ENCODE measurements at regions not wholly inside any gene's neighbourhood (a gene's known extent, or its start where the extent isn't known, plus 50 kb on each side); places are given as distances from the start of the nearest gene placed in this dataset.
"Not testable (repeated sequence)": the region's sequence is repeated elsewhere in the genome, so short reads cannot be mapped to it uniquely, and the experiment has no call there.

DNA sequence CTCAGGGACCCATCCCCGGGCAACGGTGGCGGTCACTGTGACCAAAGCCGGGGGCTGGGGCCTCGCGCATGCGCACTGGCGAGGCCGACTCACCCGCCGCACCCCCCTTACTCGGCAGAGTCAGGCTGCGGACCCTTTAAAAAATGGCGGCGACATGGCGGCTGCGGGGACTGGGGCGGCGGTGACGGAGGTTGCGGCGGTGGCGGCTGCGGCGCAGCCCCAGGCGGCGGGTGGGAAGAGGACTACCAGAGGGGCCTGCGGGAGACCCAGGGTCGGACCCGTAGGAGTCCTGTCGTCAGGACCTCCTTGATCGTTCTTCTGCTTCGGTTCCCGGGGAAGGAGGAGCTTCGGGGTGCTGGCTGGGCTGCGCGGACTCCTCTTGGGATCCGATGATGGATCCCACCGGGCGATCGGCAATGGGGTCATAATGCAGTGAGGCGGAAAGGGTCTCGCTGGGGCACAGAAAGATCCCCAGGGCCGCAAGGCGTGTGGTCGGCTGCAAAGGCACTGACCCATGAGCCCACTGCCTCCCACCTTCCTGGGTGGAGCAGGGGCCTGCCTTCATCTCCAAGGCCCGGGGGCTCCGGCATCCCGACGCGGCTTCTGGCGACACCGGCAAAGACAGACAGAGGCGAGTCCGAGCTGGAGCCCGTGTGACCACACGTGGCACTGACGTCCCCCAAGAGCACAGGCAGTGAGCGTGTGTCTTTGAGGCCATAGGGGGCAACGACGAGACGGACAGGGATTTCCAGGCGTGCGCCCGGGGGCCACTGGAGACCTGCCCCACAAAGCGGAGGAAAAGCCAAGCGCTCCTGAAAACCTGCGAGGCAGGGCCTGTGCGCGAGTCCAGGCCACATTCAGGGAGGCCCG lies 1172.7 kb upstream of the PCDH10 start:
- TF ChIP-seq, protein P1, sequence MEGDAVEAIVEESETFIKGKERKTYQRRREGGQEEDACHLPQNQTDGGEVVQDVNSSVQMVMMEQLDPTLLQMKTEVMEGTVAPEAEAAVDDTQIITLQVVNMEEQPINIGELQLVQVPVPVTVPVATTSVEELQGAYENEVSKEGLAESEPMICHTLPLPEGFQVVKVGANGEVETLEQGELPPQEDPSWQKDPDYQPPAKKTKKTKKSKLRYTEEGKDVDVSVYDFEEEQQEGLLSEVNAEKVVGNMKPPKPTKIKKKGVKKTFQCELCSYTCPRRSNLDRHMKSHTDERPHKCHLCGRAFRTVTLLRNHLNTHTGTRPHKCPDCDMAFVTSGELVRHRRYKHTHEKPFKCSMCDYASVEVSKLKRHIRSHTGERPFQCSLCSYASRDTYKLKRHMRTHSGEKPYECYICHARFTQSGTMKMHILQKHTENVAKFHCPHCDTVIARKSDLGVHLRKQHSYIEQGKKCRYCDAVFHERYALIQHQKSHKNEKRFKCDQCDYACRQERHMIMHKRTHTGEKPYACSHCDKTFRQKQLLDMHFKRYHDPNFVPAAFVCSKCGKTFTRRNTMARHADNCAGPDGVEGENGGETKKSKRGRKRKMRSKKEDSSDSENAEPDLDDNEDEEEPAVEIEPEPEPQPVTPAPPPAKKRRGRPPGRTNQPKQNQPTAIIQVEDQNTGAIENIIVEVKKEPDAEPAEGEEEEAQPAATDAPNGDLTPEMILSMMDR (conservative IDR thresholded peaks at IDR 0.05), result not testable (repeated sequence)
- TF ChIP-seq EZH2 (IDR thresholded peaks at IDR 0.05; ENCODE audit: low read depth), result not testable (repeated sequence)

Data from PC-9 (cell line).